NCI-H2029 (cell line): ENCODE measurements at regions not wholly inside any gene's neighbourhood (a gene's known extent, or its start where the extent isn't known, plus 50 kb on each side); places are given as distances from the start of the nearest gene placed in this dataset.
"Not testable (repeated sequence)": the region's sequence is repeated elsewhere in the genome, so short reads cannot be mapped to it uniquely, and the experiment has no call there.

Source experiments
- DNase-seq: peaks from one replicate; lab custom pipeline; 2025; lab: John Stamatoyannopoulos, UW

DNA sequence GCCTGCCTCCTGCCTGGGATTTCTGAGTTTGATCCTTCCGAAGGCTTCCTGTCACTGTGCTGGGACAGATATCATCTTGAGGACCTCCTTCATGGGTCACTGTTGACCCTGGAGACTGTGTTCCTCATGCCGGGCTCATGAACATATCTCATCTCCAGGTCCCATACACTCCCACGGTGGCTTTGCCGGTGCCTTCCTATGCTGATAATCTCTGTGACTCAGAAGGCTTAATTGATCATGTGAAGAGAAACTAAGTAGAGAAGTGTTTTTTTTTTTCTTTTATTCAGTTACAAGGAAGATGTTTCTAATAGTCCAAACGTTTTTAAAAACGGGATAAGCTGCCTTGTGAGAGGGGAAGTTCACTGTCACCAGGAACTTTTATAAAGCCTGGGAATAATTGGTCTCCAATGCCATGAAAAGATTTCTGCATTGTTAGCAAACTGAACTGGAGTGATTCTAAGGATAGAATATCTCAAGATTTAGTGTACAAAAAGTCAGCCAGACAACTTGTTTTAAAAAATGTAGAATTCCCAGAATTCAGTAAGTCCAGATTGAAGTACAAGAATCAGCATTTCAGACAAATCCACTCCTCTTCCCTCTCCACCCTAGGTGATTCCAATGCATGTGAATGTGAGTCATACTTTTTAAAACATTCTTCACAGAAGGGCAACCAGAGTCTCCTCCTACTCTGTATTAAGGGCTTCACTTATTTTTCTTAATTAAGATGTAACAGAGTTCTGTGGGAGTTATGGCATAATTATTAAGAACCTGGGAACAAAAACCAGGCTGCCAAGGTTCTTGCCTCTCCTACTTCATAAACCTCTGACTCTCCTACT, 139.8 kb upstream of the LGR5 start:
- DNase-seq = no peak

GRCh38 chr12:71297930-71298329, 140.1 kb upstream of the TSPAN8 start:
- no peak for DNase-seq

GRCh38 chr12:71295953-71296352, 138.2 kb upstream of the TSPAN8 start:
- DNase-seq = no peak

- no peak for DNase-seq
Measured at GRCh38 chr12:71291746-71292145, 133.9 kb upstream of the TSPAN8 start.

GRCh38 chr12:71283883-71284282, 126.1 kb upstream of the TSPAN8 start:
- DNase-seq = no peak

GRCh38 chr12:71282925-71283324, 125.1 kb upstream of the TSPAN8 start:
- DNase-seq = no peak

DNA sequence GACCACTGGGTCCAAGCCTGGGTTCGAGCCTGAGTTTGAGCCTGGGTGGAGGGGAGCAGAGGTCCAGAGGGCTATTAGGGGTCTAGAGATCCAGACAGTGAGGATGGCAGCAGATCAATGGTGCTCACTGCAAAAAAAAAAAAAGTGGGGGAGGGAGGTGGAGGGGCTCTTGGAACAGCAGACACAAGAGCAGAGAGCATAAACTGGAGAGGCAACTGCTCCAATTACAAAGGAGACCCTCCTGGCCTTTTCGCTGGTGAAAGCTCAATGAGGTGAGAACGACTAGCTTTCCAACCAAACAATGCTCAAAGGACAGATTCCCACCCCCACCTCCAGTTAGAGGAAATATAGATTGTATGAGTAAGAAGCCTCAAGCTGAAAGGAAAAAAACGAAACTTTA, 124.2 kb upstream of the TSPAN8 start:
- no peak for DNase-seq

GRCh38 chr12:71281425-71281824, 123.6 kb upstream of the TSPAN8 start:
- DNase-seq = no peak

GRCh38 chr12:71277866-71278265, 120.1 kb upstream of the TSPAN8 start:
- DNase-seq = no peak

DNA sequence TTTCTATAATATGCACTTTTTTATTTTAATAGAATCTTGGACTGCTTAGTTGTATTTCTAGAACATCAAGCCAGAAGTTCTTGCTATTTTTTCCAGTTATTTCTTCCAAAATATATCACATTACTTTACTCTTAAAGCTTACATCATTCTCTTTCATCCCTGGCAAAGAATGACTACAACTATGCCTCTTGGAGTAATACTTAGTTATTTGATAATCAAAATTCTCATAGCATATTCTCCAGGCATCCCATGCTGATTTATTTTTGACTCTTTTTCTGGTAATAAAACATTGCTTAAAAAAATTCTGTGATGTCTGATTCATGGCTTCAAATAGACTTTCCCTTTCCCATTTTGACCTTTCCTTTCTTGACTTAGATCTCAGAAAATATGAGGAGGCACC, 118.7 kb upstream of the TSPAN8 start:
- DNase-seq = no peak

DNA sequence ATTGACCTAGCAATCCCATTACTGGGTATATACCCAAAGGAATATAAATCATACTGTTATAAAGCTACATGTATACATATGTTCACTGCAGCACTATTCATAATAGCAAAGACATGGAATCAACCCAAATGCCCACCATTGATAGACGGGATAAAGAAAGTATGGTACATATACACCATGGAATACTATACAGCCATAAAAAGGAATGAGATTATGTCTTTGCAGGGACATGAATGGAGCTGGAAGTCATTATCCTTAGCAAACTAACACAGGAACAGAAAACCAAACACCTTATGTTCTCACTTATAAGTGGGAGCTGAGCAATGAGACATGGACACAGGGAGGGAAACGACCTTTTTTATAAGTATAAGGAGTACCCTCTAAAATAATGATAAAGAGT, 113.0 kb upstream of the TSPAN8 start:
- not testable (repeated sequence) for DNase-seq

DNA sequence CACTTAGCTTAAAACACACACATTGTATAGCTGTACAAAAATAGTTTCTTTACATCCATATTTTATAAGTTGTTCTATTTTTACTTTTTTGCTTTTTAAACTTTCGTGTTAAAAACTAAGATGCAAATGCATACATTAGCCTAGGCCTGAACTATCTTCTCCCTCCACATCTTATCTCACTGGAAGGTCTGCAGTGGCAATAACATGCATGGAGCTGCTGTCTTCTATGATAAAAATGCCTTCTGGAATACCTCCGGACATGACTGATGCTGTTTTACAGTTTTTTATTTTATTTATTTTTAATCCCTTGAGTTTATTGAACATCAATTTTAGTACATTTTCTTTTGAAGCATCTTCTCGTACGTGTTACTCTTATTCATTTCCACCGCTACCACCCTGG, 112.3 kb upstream of the TSPAN8 start:
- no peak for DNase-seq

- no peak for DNase-seq
Measured at GRCh38 chr12:71269281-71269598, 111.4 kb upstream of the TSPAN8 start.

DNA sequence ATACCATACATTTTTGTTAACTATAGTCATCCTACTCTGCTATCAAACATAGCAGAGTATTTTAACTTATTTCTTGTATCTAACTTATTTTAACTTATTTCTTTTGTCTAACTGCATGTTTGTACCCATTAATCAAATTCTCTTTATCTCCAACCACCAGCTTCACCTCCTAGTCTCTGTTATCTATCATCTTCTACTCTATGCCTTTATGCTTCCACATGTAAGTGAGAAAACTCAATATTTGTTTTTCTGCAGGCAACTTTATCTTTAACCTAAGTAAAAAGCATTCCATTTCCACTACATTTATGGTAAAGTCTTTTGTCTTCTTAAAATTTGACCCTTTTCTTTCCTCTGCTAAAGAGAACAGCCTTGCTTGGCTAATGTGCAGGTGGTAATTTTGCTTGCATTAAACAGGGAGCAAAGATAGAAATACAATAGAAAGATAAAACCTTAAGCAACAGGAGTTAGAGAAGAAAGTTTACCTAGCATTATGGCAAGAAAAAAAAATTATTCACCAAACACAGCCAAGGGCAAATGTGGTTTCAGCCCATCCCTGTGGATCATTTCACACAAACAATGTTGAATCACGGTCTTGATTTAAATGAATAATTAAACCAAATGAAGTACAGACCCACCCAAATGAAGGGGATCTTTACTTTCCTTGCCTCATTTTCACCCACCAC, 110.9 kb upstream of the TSPAN8 start:
- no peak for DNase-seq

DNA sequence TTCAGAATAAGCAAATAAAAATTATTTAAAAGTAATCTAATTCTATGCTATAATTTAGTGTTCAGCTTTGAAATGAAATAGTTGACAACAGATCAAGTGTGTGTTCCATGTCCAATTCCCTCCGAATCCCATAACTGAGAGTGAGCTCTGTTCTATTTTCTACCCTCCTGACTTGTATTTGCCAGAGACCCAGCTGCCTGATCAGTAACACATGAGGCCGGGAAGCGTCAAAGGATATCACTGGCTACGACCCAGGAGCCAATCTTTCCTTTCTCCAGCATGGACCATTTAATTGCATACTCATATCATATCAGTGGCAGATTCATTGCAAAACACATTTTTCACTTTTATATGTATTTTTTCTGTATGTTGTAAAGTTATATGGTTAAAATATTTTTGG, 108.8 kb upstream of the TSPAN8 start:
- no peak for DNase-seq

GRCh38 chr12:71265731-71266130, 107.9 kb upstream of the TSPAN8 start:
- not testable (repeated sequence) for DNase-seq

- no peak for DNase-seq
Measured at GRCh38 chr12:71262466-71262865, 104.7 kb upstream of the TSPAN8 start.

DNA sequence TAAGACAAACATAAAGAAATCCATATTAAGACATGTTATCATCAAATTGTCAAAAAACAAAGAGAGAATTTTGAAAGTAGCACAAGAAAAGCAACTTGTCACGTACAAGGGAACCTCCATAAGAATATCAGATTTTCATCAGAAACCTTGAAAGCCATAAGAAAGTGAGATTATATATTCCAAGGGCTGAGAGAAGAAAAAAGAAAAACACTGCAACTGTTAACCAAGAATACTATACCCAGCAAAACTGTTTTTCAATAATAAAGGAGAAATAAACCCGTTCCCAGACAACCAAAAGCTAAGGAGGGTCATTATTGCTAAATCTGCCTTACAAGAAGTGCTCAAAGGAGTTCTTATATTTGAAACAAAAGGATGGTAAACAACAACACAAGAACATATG, 94.7 kb upstream of the TSPAN8 start:
- DNase-seq = no peak

DNA sequence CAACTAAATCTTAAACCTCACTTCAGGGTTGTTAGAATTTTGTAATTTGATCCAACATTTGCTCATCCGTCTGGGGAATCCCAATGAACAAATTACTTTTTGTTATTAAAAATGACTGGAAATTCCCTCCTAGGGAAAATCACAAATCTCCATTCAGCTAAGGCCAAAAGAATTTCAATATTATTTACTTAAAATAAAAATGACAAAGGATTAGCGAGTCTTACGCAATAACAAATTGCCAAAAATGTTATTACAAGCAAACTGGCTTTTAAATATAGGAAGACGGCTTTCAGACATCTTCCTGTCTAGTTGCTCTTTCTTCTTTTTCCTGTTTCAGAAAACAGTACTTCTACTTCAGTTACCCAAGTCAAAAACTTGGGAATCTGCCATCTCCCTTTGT, 92.4 kb upstream of the TSPAN8 start:
- DNase-seq = no peak

GRCh38 chr12:71243370-71243769, 85.6 kb upstream of the TSPAN8 start:
- no peak for DNase-seq

- no peak for DNase-seq
Measured at GRCh38 chr12:71242511-71242910, 84.7 kb upstream of the TSPAN8 start.

DNA sequence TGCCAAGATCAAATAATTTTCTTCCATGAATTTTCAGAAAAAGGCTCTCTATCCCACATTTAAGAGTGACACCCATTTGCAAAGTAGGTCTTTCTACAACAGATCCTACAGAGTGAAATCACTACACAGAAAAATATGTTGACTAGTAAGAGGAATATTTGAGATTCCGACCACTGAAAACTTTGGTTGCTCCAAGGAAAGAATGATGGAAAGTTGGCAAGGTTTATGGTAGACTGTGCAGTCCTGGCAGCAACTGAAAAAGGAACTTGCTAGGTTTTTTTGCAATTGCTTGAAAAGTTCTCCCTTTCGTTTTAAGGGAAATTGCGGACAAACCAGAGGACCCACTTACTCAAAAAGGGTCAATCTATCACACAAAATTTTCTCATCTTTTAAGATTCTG, 83.1 kb upstream of the TSPAN8 start:
- DNase-seq = no peak

GRCh38 chr12:71239731-71240130, 81.9 kb upstream of the TSPAN8 start:
- no peak for DNase-seq

- DNase-seq = no peak
Measured at GRCh38 chr12:71237128-71237527, 79.3 kb upstream of the TSPAN8 start.
